ENCODE measurements at regions not wholly inside any gene's neighbourhood (a gene's known extent, or its start where the extent isn't known, plus 50 kb on each side); places are given as distances from the start of the nearest gene placed in this dataset.

- no peak for TF ChIP-seq MEF2A (IDR thresholded peaks at IDR 0.05; ENCODE audit: insufficient read depth, low read depth, low read length)
- TF ChIP-seq ZZZ3 (IDR thresholded peaks at IDR 0.05; ENCODE audit: control insufficient read depth, insufficient read length, low read depth) = no peak
- TF ChIP-seq RAD51 (IDR thresholded peaks at IDR 0.05) = no peak
- TF ChIP-seq PML (IDR thresholded peaks at IDR 0.05; ENCODE audit: low read length) = no peak
- no peak for TF ChIP-seq ZSCAN29 (IDR thresholded peaks at IDR 0.05)
- no peak for TF ChIP-seq CEBPZ (IDR thresholded peaks at IDR 0.05; ENCODE audit: low read depth, low read length)
- TF ChIP-seq SMARCA5 (IDR thresholded peaks at IDR 0.05) = no peak
- TF ChIP-seq TCF12 (IDR thresholded peaks at IDR 0.05; ENCODE audit: low read depth, low read length) = no peak
These were observed 57.0 kb downstream of the DNAAF9 start (continued) for GRCh38 chr20:3350422-3350821.

GRCh38 chr20:3349786-3350185 is 57.7 kb downstream of the DNAAF9 start:
- H3K27ac ChIP-seq (ENCODE audit: control insufficient read depth, insufficient read depth) = no peak overlapping the region
- DNase-seq (ENCODE audit: low read depth, low spot score) (no peak), ATAC-seq (no peak), FAIRE-seq (no peak)
- no peaks in the 10 kb centered on the region for H4K20me1 ChIP-seq (ENCODE audit: control insufficient read depth, insufficient read depth)
- BruUV-seq (replicated peaks) = no TSS peak
- no peaks in the 10 kb centered on the region; a peak in 1 of 4 replicates for H3K27me3 ChIP-seq (replicated peaks in 1 of 2; ENCODE audit: control insufficient read depth in 2 of 2, insufficient read depth in 2 of 2, low read length in 1 of 2)
- SMC1A ChIA-PET (ENCODE audit: uncharacterized antibody, unreplicated experiment) = no interaction called here
- CTCF ChIA-PET = no interaction called here
- no peak overlapping the region for H3K4me2 ChIP-seq (ENCODE audit: control insufficient read depth, insufficient read depth)
- no peak overlapping the region for H3K9ac ChIP-seq (ENCODE audit: control insufficient read depth, insufficient read depth, low read length)
- no peaks in the 10 kb centered on the region for H3K36me3 ChIP-seq (ENCODE audit: control insufficient read depth in 2 of 2, insufficient read depth in 2 of 2, low read length in 1 of 2)
- RAD21 ChIA-PET (ENCODE audit: unreplicated experiment) = no interaction called here
- WGBS (ENCODE audit: insufficient coverage, insufficient replicate concordance, low lambda C conversion rate, missing lambda C conversion rate) = 0% methylated on average over 2 of the region's 2 CpGs
- in situ Hi-C loops (cut with MboI) (no loop called here), intact Hi-C loops (cut with micrococcal nuclease; ENCODE audit: unreplicated experiment) (no loop called here)
- H3K4me1 ChIP-seq (ENCODE audit: control insufficient read depth, insufficient read depth, low read length) = no peaks in the 10 kb centered on the region
- no peak overlapping the region for H3K4me3 ChIP-seq
- no peaks in the 10 kb centered on the region for H3K79me2 ChIP-seq (ENCODE audit: control insufficient read depth, insufficient read depth, low read length)
- POLR2A ChIA-PET = no interaction called here
- H3K9me3 ChIP-seq (replicated peaks; ENCODE audit: control insufficient read depth, insufficient read depth, low read length) = no peaks in the 10 kb centered on the region
- H2AFZ ChIP-seq (ENCODE audit: control insufficient read depth, low read depth, low read length) = no peak overlapping the region
- TF ChIP-seq ZNF687 (IDR thresholded peaks at IDR 0.05) = no peak
- TF ChIP-seq MYC (IDR thresholded peaks at IDR 0.05; ENCODE audit: insufficient read depth, insufficient read length, insufficient replicate concordance, low read length, severe bottlenecking) = no peak
- no peak for TF ChIP-seq PKNOX1 (IDR thresholded peaks at IDR 0.05)
- no peak for TF ChIP-seq CHD4 (IDR thresholded peaks at IDR 0.05)
- TF ChIP-seq IRF4 (IDR thresholded peaks at IDR 0.05; ENCODE audit: low read depth, low read length) = no peak
- no peak for TF ChIP-seq IRF5 (IDR thresholded peaks at IDR 0.05; ENCODE audit: borderline replicate concordance)
- TF ChIP-seq MEF2B (IDR thresholded peaks at IDR 0.05; ENCODE audit: partially characterized antibody, poor library complexity, severe bottlenecking) = no peak
